Dermis microvascular lymphatic vessel endothelial cell (primary cell): ENCODE measurements at regions not wholly inside any gene's neighbourhood (a gene's known extent, or its start where the extent isn't known, plus 50 kb on each side); places are given as distances from the start of the nearest gene placed in this dataset.

Source experiments
- DNase-seq, 2 donors: peaks; one replicate each; pipeline versions ENCODE4 v3.0.0 to v3.0.0-alpha.2; 2010; ENCODE audit warnings: low read depth in 2 of 2

DNA sequence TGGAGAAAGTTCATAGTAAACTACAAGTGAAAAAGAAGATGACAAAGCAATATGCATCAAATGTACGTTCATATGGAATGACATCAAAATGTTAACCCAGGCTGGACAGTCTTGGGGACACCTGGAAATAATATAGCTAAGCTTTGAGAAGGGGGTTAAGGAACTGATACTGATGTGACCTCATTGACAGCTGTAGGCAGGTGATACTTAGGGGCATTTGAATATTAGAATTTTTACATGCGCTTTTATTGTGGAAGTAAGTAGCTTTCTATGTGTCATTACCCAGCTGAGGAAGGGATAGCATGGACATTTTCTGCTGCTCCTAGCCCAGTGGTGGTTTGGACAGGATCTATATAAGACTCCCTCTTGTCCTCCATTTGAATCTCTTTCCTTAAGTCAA is 299.7 kb downstream of the CWC27 start:
- no peak for DNase-seq

DNA sequence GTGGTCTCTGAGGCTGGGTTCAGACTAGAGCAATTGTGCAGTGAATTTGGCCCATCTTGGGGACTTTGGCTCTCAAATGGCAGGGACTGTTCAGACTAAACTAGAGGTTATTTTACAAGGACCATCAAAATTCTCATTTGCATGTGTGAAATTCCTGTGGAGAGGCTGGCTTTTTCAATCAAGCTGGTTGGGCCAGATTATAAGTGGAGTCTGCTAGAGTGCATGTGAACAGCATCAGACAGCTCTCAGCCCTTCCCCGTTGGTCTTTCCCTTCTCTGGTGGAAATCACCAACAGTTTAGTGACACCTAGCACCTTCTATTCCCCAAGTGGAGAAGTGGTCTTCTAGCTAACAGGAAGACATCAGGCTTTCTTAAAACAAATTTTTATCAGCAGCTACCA is 301.3 kb downstream of the CWC27 start:
- no peak for DNase-seq

DNA sequence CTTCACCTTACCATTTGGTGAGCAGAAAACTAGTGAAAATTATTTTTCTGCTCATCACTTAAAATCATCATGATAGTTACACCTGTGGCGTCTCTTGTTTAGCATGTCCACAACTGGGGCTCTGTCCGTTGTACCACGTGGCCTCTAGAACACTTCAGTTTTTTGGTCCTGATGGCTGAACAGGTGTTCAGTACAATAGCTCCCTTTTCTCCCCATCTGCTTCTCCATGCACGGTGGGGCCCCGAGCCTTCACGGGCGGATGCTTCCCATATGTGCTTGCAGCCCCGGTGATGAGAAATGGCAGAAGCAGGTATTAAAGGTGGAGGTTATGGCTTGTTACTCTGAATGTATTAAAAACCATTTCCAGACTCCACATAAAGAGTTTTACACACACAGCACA is 304.1 kb downstream of the CWC27 start:
- DNase-seq: no peak

DNA sequence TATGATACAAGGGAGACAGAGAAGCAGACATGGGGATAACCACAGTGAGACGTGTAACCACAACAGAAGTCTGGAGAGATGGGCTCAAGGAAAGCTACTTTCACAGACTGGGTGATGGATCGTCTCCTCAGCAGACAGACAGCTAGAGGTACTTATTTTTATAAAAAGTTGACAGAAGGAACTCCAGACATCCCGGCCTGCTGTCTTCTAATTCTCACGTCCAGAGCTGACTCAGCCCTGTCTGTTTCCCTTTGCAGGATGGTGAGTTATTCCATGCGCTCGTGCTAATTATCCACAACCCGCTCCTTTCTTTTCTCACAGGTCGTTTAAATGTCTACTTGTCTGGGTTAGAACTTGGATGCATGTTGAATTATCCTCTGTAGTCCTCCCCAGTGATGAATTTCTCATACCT is 304.5 kb downstream of the CWC27 start:
- peak in 1 of 2 donors; percentile 82 for DNase-seq

DNA sequence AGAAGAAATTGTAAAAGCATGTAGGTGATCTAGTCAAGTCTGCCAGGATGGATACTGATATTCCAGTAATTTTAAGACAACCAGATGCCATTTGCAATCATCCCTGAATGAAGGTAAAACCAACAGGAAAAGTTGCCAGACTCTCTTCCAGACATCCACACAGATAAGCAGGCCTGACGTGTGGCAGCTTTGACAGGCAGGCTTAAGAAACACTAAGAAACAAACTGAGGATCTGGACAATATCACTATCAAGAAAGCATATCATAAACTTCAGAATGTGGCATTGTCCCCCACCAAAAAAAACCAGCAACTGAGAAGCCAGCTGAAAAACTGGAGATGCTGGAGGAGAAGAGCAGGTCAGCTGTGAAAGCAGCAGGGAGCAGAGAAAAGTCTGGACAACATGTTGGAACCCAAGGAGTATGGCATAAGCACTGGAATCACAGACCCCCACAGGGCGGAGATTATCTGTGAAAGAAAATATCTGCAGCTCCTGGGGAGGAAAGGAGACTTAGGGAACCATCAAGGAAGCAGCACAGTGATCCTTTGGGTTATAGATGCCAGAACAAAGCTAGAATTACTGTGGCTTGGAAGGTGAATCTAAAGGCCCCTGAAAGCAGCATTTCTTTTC is 307.0 kb downstream of the CWC27 start:
- no peak for DNase-seq

DNA sequence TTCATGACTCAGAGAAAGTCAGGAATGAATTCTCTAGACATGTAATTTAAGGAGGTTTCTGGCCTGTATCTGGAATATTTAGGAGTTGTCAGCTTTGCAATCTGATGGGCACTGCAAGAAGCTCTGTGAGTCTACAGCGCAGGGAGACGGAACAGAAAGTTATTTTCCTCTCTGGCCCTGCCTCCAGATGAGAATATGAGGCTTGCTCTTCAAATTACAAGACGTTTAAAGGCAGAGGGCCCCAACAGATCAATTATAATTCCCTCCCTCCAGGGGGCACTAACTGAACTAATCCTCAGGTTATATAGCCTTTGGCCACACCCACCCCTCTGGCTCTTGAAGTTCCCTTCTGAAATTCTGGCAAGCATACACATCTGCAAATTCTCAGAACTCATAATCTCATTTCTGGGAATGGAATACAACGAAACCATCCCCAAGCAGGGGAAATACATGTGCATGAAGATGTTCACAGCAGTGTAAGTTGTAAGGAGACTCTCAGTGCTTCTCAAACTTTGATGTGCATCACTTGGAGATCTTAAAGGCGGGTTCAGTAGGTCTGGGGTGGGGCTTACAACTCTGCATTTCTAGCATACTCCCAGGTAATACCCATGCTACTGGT is 307.6 kb downstream of the CWC27 start:
- peak in 1 of 2 donors; percentile 38 for DNase-seq

DNA sequence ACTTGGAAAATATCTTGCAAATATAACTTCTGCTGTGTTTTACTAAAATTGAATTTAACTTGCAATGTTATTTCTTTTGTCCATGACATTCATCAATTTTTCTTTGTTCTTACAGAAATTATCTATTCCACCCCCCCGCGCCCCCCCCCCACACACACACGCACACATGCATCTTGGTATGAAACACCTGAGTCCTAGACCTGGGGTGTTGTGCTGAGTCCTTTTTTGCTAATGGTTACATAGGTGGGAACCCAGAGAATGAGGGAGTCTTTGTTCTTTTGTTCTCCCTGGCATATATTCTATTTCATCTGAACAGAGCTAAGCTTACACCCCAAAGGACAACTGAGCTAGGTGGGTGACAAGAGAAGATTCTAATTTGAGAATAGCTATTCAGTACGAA is 308.9 kb downstream of the CWC27 start:
- DNase-seq: no peak

DNA sequence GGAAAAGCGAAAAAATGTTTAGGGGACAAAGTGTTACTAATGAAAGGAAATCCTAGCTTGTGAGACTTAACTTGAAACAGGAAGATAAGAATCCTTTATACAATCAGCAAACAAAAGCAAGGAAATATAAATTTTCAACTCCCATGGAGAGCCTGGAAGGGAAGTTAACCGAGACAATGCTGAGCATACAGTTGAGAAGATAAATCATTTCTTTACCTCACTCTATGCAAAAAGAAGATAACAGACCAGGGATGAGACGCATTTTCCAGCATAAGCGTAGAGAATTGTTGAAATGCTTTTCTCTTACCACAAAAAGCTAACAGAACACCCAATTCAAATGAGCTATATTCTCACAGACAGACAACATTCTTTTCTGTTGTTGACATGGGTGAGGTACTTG is 309.6 kb downstream of the CWC27 start:
- peak in 1 of 2 donors; percentile 50 for DNase-seq

DNA sequence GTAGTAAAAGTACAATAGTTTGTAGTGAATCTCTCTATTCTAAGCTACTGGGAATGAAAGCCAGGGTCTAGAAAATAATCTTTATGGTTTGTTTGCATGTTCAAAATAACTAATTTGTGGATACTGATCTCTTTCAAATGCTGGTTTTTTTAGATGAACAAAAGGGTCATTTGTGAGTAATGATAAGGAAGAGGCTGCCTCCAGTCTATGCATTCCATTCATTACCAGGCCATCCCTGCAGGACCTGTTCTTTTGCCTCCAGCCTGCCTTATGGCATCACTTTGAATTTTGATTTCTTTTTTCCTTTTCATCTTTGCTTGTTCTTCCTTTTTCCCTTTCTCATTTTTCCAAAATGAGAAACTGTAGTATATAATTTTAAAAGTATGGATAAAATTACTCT is 312.3 kb downstream of the CWC27 start:
- DNase-seq: no peak

DNA sequence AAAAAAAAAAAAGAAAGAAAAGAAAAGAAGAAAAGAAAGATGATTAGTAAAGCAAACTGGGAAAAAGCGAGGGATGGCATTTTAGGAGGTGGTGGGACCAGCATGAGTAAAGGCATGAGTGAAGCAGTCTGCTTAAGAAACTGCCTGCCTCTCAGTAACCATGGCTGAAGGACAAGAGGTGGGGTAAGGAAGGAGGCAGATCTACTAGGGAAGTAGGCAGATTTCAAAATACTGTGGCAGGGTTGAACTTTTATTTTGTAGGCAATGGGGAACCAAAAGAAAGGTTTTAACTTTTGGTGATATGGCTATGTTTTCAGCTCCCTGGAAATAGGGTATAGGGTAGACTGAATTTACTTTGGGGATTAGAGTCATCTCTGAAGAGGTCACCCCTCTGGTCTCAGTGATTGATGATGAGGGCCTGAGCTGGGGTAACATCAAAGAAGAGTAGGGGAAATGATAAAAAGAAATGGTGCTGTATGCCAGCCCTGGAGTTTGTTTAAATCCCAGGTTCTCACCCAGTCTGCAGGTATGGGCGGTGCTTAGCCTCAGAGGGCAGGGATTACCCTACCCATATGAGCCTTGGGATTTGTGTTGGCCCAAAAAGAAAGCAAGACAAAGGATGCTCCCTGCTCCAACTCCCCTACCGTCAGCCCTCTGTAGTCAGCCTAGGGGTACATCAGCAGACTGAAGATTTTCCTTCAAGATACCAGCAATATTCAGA is 316.2 kb downstream of the CWC27 start:
- no peak for DNase-seq

DNA sequence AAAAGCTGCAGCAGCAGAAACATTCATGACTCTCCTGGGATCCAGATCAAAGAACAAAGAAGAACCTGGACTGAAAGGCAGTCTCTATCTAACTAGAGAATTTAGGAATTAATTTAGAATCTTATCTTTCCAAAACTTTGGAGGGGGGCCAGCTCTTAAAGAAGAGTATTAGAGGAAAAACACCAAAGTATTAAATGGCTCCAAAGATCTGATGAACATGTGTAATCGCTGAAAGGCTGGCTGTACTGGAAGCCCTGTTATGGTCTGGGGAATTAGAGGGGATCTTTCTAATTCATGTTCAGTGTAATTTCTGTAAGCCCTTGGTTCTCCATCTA is 316.8 kb downstream of the CWC27 start:
- no peak for DNase-seq

DNA sequence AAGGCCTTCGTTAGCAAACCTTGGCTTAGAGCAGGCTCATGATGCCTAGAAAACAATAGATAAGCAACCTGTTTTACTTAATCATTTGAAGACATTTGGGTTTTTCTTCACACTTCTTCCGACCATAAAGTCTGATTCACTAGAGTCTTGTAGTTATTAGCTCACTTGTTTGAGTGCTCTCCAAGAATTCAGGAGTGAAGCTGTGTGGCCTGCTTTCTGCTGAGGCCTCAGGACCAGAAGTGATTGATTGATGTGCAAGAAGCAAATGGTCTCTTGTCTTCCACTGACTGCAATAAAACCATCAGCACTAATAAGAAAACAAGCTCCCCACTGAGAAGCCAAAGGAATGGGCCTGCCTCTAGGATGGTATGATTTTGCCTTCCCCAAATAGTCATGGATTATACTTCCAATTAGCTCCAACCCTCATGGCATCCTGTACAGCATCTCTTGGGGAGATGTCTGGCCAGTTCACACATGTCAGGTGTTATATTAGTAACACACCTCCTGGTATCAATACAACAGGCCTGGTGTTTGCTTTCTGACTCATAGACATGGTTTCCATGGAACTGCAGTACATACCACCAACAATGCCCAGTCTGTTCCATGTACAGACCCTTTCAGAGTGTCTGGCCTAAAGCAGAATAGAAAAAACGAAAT is 317.6 kb downstream of the CWC27 start:
- peak in 1 of 2 donors; percentile 49 for DNase-seq

DNA sequence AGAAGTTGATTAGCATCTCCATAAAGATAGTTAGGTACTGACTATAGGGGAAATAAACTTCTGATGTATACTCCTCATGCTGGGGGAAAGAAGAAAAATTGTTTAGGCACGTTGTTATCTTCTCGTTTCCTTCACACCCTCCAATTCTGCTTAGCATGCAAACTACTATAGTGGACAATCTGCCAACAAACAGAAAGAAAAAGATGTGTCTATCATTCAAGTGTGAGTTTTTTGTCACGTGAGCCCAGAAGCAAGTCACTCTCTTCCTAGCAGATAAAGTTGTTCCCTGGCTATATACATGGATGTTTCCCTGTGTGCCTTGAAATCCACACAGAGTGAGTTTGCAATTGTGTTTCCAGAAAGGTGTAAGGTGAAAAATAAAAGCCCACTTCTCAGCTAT is 318.4 kb downstream of the CWC27 start:
- no peak for DNase-seq

DNA sequence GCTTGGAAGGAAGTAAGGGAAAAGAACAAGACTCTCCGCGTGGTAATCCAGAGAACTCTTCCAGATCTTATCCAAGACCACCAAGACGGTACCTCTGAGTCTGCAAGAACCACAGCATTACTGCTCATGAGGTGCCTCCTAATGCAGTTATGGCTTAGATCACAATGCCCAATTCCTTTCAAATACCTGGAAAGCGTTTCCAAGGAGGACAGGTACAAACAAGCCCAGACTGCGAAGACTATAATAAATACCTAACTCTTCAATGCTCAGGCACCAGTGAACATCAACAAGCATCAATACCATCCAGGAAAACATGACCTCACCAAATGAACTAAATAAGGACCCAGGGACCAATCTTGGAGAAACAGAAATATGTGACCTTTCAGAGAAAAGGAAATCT is 325.5 kb downstream of the CWC27 start:
- DNase-seq: no peak

DNA sequence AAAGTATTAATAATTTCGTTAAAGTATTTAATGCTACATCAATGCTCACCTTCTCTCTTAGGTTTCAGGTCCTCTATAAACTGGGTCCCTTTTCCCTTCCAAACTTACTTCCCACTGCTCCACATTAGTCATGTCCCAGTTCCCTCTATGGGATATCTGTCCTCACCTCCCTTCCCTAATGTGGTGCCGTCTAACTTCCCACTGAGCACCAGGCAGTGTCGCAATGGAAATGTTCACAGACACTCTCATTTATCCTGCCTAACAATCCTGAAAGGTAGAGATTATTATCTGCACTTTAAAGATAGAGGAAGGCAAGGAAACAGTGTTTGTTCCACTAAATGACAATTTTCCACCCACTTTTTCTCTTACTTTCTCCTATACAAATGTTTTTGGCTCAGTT is 329.7 kb downstream of the CWC27 start:
- DNase-seq: no peak
